ENCODE measurements at regions not wholly inside any gene's neighbourhood (a gene's known extent, or its start where the extent isn't known, plus 50 kb on each side); places are given as distances from the start of the nearest gene placed in this dataset.

DNA sequence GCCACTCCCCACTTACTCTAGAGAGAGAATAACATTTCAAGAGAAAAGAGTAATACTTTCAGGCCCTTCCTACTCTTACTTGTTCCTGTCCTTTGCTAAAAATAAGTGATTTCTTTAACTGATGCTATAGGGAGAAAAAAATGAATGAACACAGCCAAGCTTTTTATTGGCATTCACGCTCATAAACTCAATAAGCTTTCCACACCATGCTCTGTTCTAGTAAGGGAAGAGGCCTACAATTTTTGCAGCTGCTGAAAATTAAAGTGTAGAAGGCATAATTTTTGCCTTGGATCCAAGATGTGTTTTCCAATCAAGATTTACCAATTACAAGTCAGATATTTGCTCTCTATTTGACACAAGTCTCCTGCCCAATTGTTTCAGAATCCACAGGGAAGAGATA is 188.1 kb upstream of the RGS18 start:
- TF ChIP-seq POLR2AphosphoS5 (IDR thresholded peaks at IDR 0.05; ENCODE audit: low read depth, low read length) (no peak), TAF1 (IDR thresholded peaks at IDR 0.05; ENCODE audit: low read depth, low read length) (no peak), POLR2A (IDR thresholded peaks at IDR 0.05; ENCODE audit: low read depth, low read length) (no peak)

Data from GM12891 (cell line).